PFSK-1 (cell line): ENCODE measurements at regions not wholly inside any gene's neighbourhood (a gene's known extent, or its start where the extent isn't known, plus 50 kb on each side); places are given as distances from the start of the nearest gene placed in this dataset.

Experiments
- FOXP2 ChIP-seq: optimal IDR thresholded peaks from 2 replicates; pipeline ENCODE3; 2011; ENCODE audit warnings: borderline replicate concordance, control low read depth, inconsistent platforms; ENCODE audit not compliant: insufficient read depth; ENCODE audit errors: extremely low read length, extremely low read depth
- POLR2AphosphoS5 ChIP-seq: IDR thresholded peaks from 2 replicates; pipeline ENCODE4 v1.6.1; 2012; ENCODE audit warnings: low read depth, mild to moderate bottlenecking, control low read depth, low read length, moderate library complexity
- REST ChIP-seq, 2 experiments: IDR thresholded peaks; 2 replicates each; pipeline versions ENCODE4 v1.6.1 to v1.8.0; 2011 to 2012; ENCODE audit warnings: low read depth in 2 of 2, low read length in 2 of 2, control low read depth in 1 of 2, inconsistent platforms in 1 of 2, mild to moderate bottlenecking in 1 of 2, moderate library complexity in 1 of 2; ENCODE audit not compliant: insufficient read depth in 1 of 2
- SIN3A ChIP-seq: IDR thresholded peaks from 2 replicates; pipeline ENCODE4 v1.6.1; 2012; ENCODE audit warnings: mild to moderate bottlenecking, low read length, moderate library complexity, borderline replicate concordance; ENCODE audit not compliant: insufficient read depth
- TAF1 ChIP-seq: IDR thresholded peaks from 2 replicates; pipeline ENCODE4 v1.6.1; 2012; ENCODE audit warnings: low read length, control low read depth, borderline replicate concordance; ENCODE audit not compliant: insufficient read depth

DNA sequence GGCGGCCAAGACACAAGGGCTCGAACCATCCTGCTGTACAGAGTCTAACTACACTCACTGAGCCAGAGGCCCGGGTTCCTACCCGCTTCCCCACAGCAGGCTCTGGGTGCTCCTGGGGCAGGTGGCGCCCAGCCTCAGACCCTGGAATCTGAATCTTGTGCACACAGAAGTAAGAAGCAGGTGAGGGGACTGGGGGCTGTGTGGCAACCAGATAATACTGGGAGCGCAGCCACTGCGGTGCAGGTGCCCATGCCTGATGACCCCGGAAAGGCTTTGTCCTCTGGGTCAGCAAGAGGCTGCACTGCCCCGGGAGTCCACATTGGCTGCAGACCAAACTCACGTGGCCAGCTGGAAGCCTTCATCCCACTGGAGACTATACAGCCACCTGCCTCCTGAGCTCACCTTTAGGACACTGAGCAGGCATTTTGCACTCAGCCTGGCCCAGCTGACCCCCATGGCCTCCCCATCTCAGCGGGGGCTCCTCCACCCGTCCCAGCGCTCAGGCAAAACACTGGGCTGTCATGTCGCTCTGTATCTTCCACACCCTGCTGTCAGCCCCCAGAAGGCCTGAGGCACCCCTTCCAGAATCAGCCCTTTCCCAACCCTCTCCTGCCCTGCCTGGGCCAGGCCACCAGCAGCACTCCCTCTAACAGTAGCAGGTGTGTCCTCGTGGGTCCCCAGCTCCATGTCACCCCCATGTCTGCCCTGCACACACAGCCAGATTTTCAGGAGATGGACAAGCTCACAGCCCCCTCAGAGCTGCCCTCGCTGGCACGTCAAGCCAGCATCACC lies 101.0 kb upstream of the IQSEC1 start:
- TF ChIP-seq SIN3A (no peak), TAF1 (no peak), REST (IDR thresholded peaks at IDR 0.05; ENCODE audit: insufficient read depth in 1 of 2, low read depth in 2 of 2, low read length in 2 of 2) (no peak), FOXP2 (no peak), POLR2AphosphoS5 (no peak)

DNA sequence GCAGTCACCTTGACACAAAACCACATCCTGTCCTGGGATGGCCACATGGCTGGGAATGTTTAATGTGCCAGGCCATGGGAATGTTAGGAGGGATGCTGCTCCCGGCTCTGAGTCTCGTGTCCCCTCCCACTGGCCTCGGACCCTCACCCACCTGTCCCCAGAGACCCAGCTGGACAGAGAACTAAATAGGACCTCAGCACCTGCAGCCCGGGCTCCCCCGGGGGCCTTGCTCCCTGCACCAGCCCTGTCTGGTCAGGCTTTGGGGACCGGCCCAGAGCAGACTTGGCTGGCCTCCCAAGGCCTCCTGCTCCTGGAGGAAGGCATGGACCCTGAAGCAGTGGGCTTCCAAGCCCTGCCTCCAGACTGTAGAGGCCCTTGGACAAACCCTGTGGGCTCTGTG lies 100.0 kb upstream of the IQSEC1 start:
- TF ChIP-seq POLR2AphosphoS5 = no peak
- TF ChIP-seq SIN3A = no peak
- no peak for TF ChIP-seq REST (IDR thresholded peaks at IDR 0.05; ENCODE audit: insufficient read depth in 1 of 2, low read depth in 2 of 2, low read length in 2 of 2)
- TF ChIP-seq TAF1 = no peak
- TF ChIP-seq FOXP2 = no peak

GRCh38 chr3:13172644-13173013 lies 99.4 kb upstream of the IQSEC1 start:
- TF ChIP-seq FOXP2 = no peak
- no peak for TF ChIP-seq POLR2AphosphoS5
- no peak for TF ChIP-seq SIN3A
- no peak for TF ChIP-seq REST (IDR thresholded peaks at IDR 0.05; ENCODE audit: insufficient read depth in 1 of 2, low read depth in 2 of 2, low read length in 2 of 2)
- no peak for TF ChIP-seq TAF1

DNA sequence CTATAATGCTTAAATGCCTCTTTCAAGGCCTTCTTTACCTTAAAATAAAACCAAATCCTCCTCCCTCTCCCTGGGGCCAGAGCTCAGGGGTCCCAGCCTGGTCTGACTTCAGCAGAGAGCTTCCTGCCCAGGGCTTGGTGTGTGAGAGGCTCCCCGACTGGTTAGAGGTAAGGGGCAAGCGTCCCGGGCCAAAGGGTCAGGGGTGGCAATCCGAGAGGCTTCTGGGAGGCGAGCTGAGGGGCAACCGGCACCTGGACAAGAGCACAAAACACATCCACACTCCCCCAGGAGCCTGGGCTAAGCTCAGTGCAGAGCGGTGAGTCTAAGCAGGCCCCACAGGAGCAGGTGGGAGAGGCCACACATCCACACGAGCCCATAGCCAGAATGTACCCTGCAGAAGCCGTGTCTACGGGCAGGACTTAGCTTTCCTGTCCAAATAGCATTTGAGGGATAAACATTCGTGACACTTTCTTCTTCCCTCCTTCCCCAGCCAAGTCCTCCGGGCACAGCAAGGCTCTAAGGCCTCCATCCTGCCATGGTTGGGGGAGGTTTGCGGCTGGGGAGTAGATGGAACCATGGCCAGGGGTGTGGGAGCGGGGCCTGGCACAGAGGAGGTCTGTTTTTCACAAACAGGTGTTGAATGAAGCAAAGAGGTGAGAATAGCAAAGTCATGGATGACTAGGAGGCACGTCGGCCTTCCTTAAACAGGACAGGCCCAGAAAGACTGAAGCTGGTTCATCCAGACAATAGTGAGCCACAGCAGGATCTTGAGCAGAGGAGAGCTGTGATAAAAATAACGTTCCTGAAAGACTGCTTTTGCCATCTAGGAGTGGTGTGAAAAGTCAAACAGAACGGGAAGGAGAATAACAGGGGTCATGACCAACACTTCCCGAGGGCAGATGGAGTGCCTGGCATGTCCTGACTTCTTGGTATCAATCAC lies 98.7 kb upstream of the IQSEC1 start:
- TF ChIP-seq FOXP2 (no peak), SIN3A (no peak), POLR2AphosphoS5 (no peak), TAF1 (no peak), REST (IDR thresholded peaks at IDR 0.05; ENCODE audit: insufficient read depth in 1 of 2, low read depth in 2 of 2, low read length in 2 of 2) (no peak)
